Stimulated activated CD4-positive, alpha-beta T cell treated with anti-CD3 and anti-CD28 coated beads, Interleukin-4, amount 100 ng/mL, for 4 hours (primary cell): ENCODE measurements at regions not wholly inside any gene's neighbourhood (a gene's known extent, or its start where the extent isn't known, plus 50 kb on each side); places are given as distances from the start of the nearest gene placed in this dataset.
"Not testable (repeated sequence)": the region's sequence is repeated elsewhere in the genome, so short reads cannot be mapped to it uniquely, and the experiment has no call there.

ENCODE experiments used
- DNase-seq, 2 experiments: peaks; one replicate each; pipeline ENCODE4 v3.0.0-alpha.2; 2020

DNA sequence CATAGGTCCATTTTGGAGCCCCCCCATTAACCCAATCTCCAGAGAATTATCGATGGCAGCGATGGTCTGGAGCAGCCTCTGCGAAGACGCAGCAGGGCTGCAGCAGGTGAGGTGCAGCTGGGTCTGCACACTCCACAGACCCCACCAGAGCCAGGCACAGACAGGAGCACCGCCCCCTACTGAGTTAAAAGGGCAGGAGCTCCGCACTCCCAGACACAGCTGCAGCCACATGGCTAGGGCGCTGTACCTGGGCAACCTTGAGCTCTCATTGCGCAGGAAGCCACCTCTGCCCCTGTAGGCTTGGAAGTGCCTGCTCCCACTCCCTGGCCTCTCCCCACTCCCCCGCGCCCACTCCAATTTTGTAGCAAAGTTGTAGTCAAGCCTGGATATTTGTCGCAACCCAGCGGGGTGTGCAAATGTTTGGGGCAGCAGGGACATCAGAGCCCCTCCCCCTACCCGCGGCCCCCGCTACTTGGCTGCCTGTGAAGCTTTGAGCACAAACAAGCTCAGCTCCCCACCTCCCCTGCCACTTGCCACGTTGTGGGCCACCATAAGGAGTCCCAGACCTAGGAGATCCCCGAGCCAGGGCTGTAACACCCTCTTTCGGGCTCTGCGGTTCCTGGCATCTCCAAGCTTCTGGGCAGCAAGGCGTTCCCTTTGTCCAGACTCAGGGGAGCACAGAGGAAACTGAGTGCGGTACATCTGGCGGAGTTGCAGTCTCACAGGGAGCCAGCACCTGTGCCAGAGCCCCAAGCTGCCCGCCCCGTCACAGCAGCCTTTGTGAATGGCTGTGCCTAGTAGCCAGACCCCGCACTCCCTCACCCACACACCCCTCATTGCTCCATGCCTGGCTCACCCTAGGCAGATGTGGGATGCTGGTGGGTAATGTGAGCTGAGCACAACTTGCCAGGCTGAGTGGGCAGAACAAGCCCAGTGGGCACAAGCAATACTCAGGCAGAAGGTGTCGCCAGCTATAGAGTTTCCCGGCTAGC lies 949.7 kb upstream of the SLITRK1 start:
- DNase-seq, result no peak

DNA sequence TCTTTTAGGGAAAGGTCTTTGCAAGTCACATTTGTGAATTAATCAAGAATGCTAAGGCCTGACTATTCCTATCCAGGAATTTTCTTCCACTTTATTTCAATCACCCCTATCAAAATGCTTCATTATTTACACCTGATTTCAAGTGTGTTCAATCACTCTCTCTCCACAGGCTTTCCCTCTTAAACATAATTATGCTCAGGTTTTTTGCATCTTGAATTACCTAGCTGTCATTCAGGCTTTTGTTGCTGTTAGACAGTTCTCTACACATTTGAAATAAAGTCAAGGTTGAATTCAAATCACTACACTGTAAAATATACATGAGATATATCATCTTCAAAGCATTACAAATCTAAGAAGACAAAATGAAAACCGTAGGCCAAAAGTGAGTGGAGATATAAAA lies 941.3 kb upstream of the SLITRK1 start:
- DNase-seq, result no peak

DNA sequence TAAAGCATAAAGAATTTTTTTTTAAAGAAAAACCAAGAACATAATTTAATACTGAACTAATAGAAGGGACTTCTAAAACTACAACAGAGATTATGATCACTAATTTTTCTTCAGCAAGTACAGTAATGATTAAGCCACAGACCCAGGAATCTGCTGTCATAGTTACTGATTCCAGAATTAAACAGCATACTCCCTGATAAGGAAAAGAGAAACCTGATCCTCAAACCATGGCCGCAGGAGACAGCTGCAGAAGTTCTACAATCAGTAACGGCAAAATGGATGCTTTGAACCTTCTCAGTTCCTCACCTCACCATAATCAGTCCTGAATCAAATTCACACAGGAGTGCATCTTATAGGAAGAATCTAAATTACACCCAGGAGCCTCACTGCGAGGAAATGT lies 939.0 kb upstream of the SLITRK1 start:
- DNase-seq, result no peak

DNA sequence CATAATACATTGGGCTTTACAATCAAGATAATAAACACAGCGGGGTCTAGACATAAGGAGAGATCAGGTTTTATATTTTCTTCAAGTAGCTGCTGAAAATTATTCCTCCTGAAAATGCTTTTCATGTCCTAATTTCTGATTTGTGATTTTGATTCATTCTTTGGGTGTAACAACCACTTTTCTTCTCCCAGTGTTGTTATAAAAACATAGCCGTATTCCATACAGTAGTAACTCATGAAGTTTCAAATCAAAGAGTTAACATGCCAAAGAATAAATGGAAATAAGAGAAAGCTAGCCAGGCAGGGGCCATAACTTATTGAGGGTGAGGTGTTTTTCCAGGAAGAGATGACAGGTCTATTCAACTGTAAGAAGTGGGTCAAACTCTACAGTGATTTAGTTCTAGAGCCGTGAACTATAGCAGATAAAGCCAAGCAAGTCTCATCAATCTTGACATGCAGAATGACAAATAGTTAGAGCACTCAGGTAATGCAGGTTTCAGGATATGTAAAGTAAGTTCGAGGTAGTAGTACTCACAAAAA lies 934.4 kb upstream of the SLITRK1 start:
- no peak for DNase-seq

DNA sequence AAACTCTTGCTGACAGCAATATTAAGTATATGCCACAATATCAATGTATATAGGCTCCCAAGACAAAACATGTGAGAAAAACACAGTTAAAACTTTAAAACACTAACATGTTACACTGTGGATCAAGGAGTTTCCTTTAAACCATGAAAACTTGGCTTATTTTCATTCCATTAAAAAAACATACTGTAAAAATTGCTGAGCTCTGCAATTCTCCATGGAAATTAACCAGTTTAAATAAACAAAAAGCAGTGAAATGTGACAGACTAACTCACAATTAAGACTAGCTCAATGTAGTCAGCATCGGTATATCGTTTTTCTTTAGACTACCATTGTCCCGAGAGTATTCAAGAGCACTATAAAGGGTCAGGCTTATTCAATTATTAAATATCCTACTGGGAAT lies 930.5 kb upstream of the SLITRK1 start:
- DNase-seq, result no peak

DNA sequence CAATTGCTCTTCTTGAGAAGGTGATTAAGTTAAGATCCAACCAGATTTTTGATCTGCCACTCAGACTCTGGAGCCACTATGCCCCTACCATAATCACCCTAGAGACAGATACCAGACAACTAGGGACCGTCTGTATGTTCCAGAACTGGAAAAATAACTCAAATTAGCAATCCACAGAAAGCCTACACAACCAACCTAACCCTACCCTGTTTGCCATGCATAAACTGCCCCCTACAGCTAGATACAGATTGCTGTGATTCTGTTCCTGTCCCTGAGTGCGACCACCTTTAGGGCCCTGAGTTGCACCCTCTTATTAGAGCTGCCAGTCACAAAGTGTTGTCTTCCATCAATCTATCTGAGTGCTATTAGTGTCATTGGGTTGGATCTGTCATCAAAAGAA lies 929.8 kb upstream of the SLITRK1 start:
- DNase-seq, result no peak

DNA sequence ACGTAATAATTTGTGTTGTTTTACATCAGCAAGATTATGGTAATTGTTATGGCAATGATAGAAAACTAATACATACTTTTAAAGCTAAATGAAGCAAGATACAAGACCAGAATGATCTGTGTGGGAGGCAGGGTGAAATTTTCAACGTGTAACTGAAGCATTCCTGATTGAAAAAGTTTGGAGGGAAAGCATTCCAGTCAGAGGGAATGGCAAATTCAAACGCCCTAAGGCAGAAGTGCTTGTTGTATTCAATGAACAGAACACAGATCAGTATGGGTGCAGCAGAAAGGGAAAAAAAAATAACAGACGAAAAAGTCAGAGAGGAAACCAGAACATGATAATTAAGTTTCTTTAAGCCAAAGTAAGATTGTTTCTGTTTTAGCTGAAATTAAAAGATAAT lies 928.5 kb upstream of the SLITRK1 start:
- no peak for DNase-seq

DNA sequence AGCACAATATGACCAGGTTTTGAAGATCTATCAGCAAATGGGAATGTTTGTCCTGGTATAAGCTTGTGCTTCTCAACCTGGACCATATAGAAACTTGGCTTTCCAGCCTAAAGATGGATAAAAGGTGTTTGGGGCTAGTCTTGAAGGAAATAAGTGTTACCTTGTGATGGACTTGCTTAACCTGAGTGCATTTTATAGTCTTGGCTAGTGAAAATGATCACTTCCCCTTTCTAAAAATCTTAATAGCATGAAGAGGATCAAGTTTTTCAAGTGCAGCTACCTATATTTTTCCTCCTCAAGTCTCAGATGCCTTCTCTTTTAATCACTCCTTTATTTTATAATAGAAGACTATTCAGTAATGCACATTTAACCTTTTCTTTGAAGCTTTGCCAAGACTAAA lies 919.8 kb upstream of the SLITRK1 start:
- no peak for DNase-seq

DNA sequence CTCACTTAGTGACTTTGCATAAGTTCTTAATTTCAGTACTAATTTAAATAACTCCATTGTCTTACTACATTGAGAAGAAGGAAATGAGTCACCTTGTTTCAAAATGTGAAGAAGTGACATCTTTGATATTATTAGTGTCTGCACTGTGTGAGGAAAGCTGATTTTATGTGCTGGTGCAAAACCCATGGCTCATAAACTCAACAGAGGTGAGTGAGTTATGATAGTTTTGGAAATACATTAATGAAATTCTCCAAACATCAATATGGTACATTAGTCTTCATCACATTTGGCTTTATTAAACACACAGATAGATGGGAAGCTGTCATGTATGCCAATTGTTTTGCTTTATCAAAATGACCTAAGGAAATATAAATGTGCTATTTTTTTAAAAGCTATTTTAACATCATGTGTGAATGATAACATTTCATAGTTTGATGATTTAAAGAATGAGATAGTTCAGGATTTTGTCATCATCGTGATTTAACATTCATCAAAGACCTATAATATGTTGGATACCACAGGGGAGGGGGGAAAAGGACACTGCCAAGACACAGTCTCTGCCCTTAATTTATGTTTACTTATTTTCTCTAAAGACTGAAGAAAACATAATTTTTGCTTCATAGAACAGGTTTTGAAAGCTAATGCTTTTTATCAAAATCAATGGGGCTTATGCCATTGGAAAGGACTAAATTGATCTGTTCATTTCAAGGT lies 902.3 kb upstream of the SLITRK1 start:
- DNase-seq, result no peak

DNA sequence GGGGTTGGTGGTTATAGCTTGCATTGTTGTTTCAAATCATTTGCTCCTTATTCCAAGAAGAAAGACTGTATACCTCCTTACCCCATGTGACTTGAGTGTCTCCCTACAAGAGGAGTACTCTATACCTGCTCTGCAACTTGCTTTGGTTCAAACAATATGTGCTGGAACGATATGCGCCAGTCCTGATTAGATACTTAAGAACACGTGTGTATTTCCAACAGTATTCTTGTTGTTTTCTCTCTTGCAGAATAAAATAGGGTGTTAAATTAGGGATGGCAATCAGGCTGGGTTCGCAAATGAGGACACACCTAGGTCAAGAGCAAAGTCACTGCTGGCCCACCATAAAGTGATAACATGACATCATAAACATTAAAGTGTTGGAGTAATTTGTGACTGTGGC lies 895.0 kb upstream of the SLITRK1 start:
- DNase-seq, result no peak

DNA sequence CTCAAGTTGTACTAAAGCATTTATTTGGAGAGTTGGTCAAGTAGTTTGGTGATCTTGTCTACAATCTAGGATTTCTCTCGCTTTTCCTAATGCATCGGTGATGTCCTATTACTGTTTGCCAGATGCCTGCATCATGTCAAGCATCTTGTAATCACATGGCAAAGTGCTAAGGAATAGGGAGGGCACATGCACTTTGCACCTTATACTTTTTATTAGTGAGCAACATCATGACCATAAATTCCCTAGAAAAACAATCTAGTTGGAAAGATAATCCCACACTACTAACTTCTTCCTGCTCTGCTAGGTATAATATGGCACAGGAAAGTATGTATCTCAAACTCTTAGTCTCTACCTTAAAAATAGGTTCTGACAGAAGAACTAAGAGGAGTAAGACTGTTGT lies 894.3 kb upstream of the SLITRK1 start:
- no peak for DNase-seq

DNA sequence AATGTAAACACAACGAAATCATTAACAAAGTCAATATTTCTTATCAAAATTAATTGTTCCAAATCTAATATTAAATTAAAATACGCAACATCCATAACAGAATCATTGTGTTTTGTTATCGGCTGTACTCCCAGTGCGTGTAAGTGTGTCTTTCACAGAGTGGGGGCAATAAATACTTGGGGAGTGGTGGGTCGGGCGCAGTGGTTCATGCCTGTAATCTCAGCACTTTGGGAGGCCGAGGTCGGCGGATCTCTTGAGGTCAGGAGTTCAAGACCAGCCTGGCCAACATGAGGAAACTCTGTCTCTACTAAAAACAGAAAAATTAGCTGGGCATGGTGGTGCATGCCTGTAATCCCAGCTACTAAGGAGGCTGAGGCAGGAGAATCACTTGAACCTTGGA lies 893.6 kb upstream of the SLITRK1 start:
- DNase-seq, result not testable (repeated sequence)

DNA sequence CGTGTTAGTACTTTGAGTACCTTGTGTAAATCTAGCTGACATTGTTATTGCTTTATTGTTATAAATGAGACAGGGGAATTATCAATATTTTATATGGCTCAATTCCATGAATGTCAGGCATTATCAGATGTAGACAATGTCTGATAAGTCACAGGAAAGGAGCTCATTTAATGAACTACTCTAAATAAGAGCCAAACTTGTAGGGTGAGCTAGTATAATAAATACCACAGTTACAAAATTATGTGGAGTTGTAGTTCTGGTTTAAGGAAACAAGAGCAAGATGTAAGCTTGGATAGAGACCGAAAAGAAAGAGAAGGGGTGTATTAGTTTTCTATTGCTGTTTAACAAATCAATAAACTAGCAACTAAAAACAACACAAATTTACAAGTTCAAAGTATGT lies 891.8 kb upstream of the SLITRK1 start:
- DNase-seq, result no peak

DNA sequence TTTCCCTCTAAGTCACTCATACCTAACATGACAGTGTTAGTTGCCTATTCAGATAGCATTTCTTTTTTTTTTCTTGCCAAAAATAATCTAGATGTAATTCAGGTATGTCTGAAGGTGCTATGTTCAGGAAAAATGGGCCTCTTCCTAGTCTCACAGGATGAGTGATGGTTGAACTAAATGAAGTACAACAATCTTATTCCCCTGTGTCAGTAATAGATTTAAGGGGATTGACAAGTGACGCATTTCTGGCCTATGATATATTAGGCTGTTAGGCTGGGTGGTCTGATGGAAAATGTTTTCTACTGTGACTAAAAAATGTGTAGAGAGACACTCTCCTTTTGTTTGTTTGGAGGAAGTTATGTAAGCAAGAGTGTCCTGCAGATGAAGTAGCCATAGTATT lies 878.7 kb upstream of the SLITRK1 start:
- DNase-seq, result no peak

DNA sequence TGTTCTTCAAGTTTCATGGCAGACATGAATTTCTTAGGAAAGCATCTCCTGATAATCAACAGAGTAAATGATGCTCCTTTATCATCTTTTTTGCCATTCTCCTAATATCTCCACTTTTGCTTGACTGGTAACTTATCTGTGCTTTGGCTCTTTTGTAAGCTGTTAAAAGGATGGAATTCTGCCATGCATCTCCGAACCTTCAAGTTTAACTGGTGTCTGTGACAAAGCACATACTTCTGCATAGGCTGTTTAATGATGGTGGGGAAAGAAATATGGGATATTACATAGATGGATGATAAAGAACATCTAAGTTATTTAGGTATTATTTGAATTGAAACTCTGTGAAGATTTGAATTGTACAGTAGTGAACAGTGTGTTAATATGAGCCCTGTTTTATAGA lies 866.9 kb upstream of the SLITRK1 start:
- no peak for DNase-seq

DNA sequence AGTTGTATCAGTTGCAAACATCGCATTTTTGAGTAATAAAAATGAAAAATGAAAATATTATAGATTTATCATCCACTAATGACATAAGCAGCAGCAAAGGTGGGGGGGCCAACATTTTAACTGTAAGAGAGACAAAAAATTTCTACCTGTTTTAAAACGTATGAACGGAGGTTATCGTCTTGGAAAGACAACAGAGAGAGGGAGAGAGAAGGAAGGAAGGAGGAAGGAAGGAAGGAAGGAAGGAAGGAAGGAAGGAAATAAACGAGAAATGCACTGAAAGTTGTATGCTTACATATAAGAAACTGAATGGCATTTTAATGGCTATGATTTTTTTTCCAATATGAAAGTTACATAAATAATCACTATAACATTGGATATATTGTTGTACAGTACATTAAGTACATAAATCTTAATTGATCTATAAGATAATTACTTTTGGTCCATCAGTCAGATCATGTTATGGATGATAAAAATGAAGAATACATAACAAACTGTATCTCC lies 862.8 kb upstream of the SLITRK1 start:
- DNase-seq, result no peak

DNA sequence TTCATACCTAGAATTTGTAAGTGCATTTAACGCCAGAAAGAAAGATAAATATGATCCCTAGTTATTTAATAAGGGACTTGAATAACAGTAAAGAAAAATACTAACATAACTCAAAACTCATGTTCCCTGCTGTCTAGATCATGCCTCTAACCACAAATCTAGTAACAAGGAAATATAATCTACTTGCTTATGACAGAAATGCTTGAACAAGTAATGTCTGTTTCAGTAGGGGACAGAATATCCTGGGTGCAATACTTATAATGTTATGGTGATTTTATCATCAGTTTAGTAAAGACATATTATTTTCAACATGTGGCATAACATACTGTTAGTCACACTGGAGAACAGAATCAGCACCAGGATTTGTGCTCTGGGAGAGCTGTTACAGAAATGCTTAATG lies 861.9 kb upstream of the SLITRK1 start:
- DNase-seq, result no peak

DNA sequence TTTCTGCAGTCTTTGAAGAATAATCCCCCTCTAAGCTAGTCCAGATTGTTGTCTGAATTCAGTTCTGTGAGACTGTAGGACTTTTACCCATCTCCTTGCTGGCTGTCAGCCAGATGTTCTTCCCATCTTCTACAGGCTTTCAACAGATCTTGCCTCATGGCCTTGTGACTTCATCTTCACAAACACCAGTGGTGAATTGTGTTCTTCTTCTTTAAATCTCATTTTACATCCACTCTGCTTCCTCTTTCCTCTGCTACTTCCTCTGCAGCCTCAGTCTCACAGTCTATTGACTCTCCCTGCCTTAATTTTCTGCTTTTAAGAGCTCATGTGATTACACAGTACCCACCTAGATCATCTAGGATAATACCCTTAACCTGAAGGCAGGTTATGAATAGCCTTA lies 859.0 kb upstream of the SLITRK1 start:
- DNase-seq, result no peak

DNA sequence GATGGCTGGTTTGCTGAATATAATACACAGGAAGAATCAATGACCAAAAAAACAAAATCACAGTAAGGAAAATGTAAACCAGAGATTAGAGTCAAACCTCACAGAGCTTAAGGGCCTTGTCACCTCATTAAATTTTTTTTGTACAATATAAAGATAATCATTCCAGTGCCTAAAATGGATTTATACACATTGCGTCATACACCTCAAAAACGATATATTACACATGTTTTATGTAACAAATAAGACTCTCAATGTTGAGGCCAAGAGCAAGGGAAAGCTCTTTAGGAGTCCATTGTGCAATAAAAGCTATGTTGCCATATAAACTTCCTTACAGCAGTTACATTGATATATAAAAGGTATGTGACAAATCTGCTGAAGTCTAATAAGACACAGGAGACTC lies 856.7 kb upstream of the SLITRK1 start:
- DNase-seq, result no peak

DNA sequence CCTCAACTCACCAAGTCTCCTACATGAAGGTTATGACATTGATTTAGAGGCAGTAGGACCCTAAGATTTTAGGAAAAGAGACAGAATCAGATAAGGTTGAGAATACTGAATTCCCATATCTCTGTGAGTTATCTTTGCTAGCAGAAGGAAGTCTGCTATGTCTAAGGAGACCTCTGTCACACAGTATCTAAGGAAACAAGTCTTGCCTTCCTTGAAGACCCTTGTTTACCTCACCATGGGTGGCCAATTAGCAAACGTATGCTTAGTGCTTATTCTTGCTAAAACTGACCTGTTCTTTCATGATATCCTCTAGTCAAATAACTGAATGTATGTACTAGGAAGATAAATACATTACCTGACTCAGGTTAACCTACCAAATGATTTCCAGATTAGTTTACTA lies 855.4 kb upstream of the SLITRK1 start:
- no peak for DNase-seq

DNA sequence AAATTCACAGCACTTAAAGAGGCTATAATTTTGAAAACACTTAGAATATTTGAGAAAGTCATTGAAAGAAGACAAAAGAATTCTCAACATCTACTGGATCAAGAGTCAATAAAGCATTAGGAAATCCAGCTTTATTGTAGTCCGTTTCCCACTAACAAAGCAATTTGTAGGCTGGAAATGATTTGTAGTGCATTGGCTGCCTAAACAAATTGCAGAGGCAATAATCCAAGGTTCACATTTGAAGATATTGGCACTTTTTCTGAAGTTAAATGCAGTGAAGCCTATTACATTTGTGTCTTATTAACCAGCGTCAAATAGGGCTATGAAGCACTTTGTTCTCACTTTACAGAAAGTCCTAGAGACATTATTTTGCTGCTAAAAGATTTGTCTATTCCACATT lies 848.1 kb upstream of the SLITRK1 start:
- no peak for DNase-seq

DNA sequence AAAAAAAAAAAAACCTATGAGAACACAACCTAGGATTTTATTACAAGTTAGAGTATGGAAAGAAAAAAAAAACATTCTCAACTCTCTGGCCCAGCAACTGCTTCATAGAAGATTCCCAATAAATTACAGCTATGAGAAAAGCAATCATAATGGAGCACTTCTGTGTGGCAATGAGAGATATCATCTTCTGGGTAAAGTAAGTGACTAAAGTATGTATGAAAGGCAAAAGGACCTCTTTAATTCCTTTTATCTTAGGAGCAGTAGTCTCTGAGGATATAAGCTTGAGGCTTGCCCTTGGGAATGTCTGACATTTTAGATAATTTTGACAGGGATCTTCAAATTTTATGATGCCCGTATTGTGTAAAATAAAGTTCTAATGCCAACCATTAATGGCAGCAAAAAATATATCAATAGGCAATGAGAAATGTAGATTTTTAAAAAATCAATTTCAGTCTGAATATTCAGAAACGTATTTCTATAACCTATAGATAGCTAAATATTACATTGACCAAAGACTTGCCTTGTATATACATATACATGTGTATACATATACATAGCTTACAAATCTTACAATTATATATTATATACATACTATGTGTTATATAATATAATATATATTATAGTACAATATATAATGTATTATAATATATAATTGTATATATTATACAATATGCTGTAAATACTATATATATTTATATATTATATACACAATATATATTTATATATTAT lies 823.9 kb upstream of the SLITRK1 start:
- DNase-seq, result no peak

DNA sequence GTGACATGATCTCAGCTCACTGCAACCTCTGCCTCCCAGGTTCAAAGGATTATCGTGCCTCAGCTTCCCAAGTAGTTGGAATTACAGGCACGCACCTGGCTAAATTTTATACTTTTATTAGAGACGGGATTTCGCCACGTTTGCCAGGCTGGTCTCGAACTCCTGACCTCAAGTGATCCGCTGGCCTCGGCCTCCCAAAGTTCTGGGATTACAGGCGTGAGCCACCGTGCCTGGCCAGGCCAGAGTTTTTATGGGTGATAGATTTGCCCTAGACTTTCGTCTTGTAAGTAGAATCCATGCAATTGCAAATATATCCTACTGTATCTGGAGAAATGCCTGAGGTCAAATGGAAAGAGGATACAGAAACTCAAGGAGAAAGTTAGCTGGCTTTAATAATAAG lies 819.9 kb upstream of the SLITRK1 start:
- no peak for DNase-seq
